ENCODE measurements at regions not wholly inside any gene's neighbourhood (a gene's known extent, or its start where the extent isn't known, plus 50 kb on each side); places are given as distances from the start of the nearest gene placed in this dataset.
"Not testable (repeated sequence)": the region's sequence is repeated elsewhere in the genome, so short reads cannot be mapped to it uniquely, and the experiment has no call there.

GRCh38 chr13:18286848-18287247 is 894.8 kb downstream of the TUBA3C start:
- H3K9me3 Mint-ChIP-seq, result peaks cover 0 to 13% (median 1%) of the 10 kb centered on the region in 11 donors
- H3K4me1 Mint-ChIP-seq; H3K4me3 Mint-ChIP-seq; H3K27me3 Mint-ChIP-seq; intact Hi-C loops (cut with micrococcal nuclease); H3K27ac Mint-ChIP-seq; H3K27ac ChIP-seq (ENCODE audit: low read depth, low read length); H3K9me3 ChIP-seq (ENCODE audit: control insufficient read depth in 2 of 3, low read length in 3 of 3); POLR2A ChIA-PET; H3K27me3 ChIP-seq (ENCODE audit: control insufficient read depth in 2 of 2, insufficient read depth in 2 of 2, low read length in 2 of 2); H3K4me1 ChIP-seq (ENCODE audit: control insufficient read depth in 2 of 2, insufficient read depth in 2 of 2, low read length in 2 of 2); H3K36me3 Mint-ChIP-seq; H3K36me3 ChIP-seq (ENCODE audit: control insufficient read depth in 2 of 3, insufficient read depth in 3 of 3, low read length in 3 of 3); CTCF ChIA-PET; H3K4me3 ChIP-seq (ENCODE audit: low read length); DNase-seq: not testable (repeated sequence)
- peak; percentile 45 for ATAC-seq

DNA sequence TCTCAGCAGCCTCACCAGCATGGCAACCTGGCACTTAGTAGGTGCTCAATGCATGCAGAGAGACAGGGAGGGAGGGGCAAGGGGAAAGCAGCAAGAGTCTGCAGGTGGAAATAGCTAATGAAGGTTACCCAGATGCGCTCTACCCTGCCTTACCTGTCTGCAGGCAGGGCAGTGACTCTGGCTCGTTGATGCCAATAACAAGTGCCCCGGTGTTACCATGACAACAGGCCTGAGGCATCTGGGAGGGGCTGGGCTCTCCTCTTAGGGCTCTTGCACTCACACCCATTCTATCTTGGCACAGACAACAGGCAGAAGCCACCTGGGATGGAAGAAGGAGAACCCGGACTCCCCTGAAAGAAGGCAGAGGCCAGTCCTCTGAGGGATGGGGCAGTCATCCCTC is 896.0 kb downstream of the TUBA3C start:
- CTCF ChIA-PET; H3K36me3 ChIP-seq (ENCODE audit: control insufficient read depth in 2 of 3, insufficient read depth in 3 of 3, low read length in 3 of 3); POLR2A ChIA-PET; H3K9me3 ChIP-seq (ENCODE audit: control insufficient read depth in 2 of 3, low read length in 3 of 3); H3K27ac Mint-ChIP-seq; H3K4me1 Mint-ChIP-seq; intact Hi-C loops (cut with micrococcal nuclease); H3K27me3 Mint-ChIP-seq; H3K27ac ChIP-seq (ENCODE audit: low read depth, low read length); ATAC-seq; H3K36me3 Mint-ChIP-seq; H3K4me3 Mint-ChIP-seq; H3K4me3 ChIP-seq (ENCODE audit: low read length); DNase-seq; H3K27me3 ChIP-seq (ENCODE audit: control insufficient read depth in 2 of 2, insufficient read depth in 2 of 2, low read length in 2 of 2); H3K4me1 ChIP-seq (ENCODE audit: control insufficient read depth in 2 of 2, insufficient read depth in 2 of 2, low read length in 2 of 2): not testable (repeated sequence)
- peaks cover 0 to 13% (median 1%) of the 10 kb centered on the region in 11 donors for H3K9me3 Mint-ChIP-seq

DNA sequence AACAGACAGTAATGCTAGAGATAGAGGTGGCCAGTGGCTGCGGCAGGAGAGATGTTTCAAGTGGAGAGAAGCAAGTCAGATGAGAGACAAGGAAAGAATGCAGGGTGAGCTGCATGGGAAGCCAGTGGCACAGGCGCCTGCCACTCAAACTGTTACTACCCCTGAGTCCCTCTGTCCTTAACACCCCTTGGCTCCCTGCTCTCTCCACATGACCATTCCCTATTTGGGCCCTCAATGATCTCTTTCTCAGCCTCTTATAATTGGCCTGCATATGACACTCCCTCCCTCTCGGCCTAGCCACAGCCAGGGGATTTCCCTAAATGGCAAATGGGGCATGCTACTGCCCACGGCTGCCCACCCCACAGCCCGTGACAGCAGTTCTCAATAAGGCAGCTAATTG is 897.6 kb downstream of the TUBA3C start:
- H3K27me3 ChIP-seq (ENCODE audit: control insufficient read depth in 2 of 2, insufficient read depth in 2 of 2, low read length in 2 of 2); intact Hi-C loops (cut with micrococcal nuclease); CTCF ChIA-PET; H3K9me3 ChIP-seq (ENCODE audit: control insufficient read depth in 2 of 3, low read length in 3 of 3); H3K27ac ChIP-seq (ENCODE audit: low read depth, low read length); H3K4me3 Mint-ChIP-seq; H3K27me3 Mint-ChIP-seq; ATAC-seq; POLR2A ChIA-PET; H3K4me3 ChIP-seq (ENCODE audit: low read length); H3K4me1 Mint-ChIP-seq; H3K36me3 ChIP-seq (ENCODE audit: control insufficient read depth in 2 of 3, insufficient read depth in 3 of 3, low read length in 3 of 3); H3K4me1 ChIP-seq (ENCODE audit: control insufficient read depth in 2 of 2, insufficient read depth in 2 of 2, low read length in 2 of 2); H3K36me3 Mint-ChIP-seq; DNase-seq; H3K27ac Mint-ChIP-seq: not testable (repeated sequence)
- peaks cover 0 to 13% (median 1%) of the 10 kb centered on the region in 11 donors for H3K9me3 Mint-ChIP-seq

GRCh38 chr13:18281829-18282597 is 899.6 kb downstream of the TUBA3C start:
- CTCF ChIA-PET; H3K4me1 Mint-ChIP-seq; H3K27me3 Mint-ChIP-seq; ATAC-seq; H3K27ac ChIP-seq (ENCODE audit: low read depth, low read length); H3K27me3 ChIP-seq (ENCODE audit: control insufficient read depth in 2 of 2, insufficient read depth in 2 of 2, low read length in 2 of 2); H3K4me3 Mint-ChIP-seq; DNase-seq; H3K9me3 ChIP-seq (ENCODE audit: control insufficient read depth in 2 of 3, low read length in 3 of 3); H3K27ac Mint-ChIP-seq; H3K4me3 ChIP-seq (ENCODE audit: low read length); intact Hi-C loops (cut with micrococcal nuclease); H3K4me1 ChIP-seq (ENCODE audit: control insufficient read depth in 2 of 2, insufficient read depth in 2 of 2, low read length in 2 of 2); H3K36me3 ChIP-seq (ENCODE audit: control insufficient read depth in 2 of 3, insufficient read depth in 3 of 3, low read length in 3 of 3); POLR2A ChIA-PET; H3K36me3 Mint-ChIP-seq; H3K9me3 Mint-ChIP-seq: not testable (repeated sequence)

GRCh38 chr13:18280904-18281828 is 900.5 kb downstream of the TUBA3C start:
- H3K4me3 ChIP-seq (ENCODE audit: low read length); H3K9me3 Mint-ChIP-seq; CTCF ChIA-PET; POLR2A ChIA-PET; H3K27ac ChIP-seq (ENCODE audit: low read depth, low read length); H3K27ac Mint-ChIP-seq; DNase-seq; H3K4me1 ChIP-seq (ENCODE audit: control insufficient read depth in 2 of 2, insufficient read depth in 2 of 2, low read length in 2 of 2); H3K27me3 ChIP-seq (ENCODE audit: control insufficient read depth in 2 of 2, insufficient read depth in 2 of 2, low read length in 2 of 2); H3K36me3 Mint-ChIP-seq; H3K4me3 Mint-ChIP-seq; intact Hi-C loops (cut with micrococcal nuclease); H3K4me1 Mint-ChIP-seq; H3K9me3 ChIP-seq (ENCODE audit: control insufficient read depth in 2 of 3, low read length in 3 of 3); ATAC-seq; H3K36me3 ChIP-seq (ENCODE audit: control insufficient read depth in 2 of 3, insufficient read depth in 3 of 3, low read length in 3 of 3); H3K27me3 Mint-ChIP-seq: not testable (repeated sequence)

GRCh38 chr13:18279971-18280370 is 901.7 kb downstream of the TUBA3C start:
- H3K36me3 Mint-ChIP-seq; H3K27ac ChIP-seq (ENCODE audit: low read depth, low read length); H3K27ac Mint-ChIP-seq; intact Hi-C loops (cut with micrococcal nuclease); H3K9me3 ChIP-seq (ENCODE audit: control insufficient read depth in 2 of 3, low read length in 3 of 3); DNase-seq; H3K27me3 Mint-ChIP-seq; POLR2A ChIA-PET; H3K4me3 Mint-ChIP-seq; ATAC-seq; H3K36me3 ChIP-seq (ENCODE audit: control insufficient read depth in 2 of 3, insufficient read depth in 3 of 3, low read length in 3 of 3); H3K4me3 ChIP-seq (ENCODE audit: low read length); H3K27me3 ChIP-seq (ENCODE audit: control insufficient read depth in 2 of 2, insufficient read depth in 2 of 2, low read length in 2 of 2); H3K4me1 Mint-ChIP-seq; H3K4me1 ChIP-seq (ENCODE audit: control insufficient read depth in 2 of 2, insufficient read depth in 2 of 2, low read length in 2 of 2); H3K9me3 Mint-ChIP-seq; CTCF ChIA-PET: not testable (repeated sequence)

DNA sequence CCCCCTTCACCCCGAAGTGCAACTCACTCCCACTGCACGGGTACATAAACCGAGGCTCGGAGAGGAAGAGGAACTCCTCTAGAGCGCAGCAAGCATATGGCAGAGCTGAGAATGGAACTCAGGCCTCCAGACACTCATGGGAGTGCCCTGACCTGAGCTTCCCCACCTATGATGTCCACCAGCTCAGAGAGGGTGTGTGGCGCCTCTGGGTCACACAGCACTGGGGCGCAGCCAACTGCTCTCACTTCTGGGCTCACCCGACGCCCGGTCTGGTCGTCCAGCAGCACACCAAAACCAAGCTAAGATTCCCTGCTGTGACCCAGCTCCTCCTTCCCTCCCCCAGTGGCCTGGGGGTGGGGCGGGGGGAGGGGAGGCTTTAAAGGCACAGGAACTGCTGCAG is 904.3 kb downstream of the TUBA3C start:
- intact Hi-C loops (cut with micrococcal nuclease); H3K27me3 ChIP-seq (ENCODE audit: control insufficient read depth in 2 of 2, insufficient read depth in 2 of 2, low read length in 2 of 2); H3K27ac ChIP-seq (ENCODE audit: low read depth, low read length); CTCF ChIA-PET; H3K27me3 Mint-ChIP-seq; H3K27ac Mint-ChIP-seq; H3K36me3 ChIP-seq (ENCODE audit: control insufficient read depth in 2 of 3, insufficient read depth in 3 of 3, low read length in 3 of 3); H3K4me1 Mint-ChIP-seq; H3K4me3 ChIP-seq (ENCODE audit: low read length); H3K36me3 Mint-ChIP-seq; ATAC-seq; H3K9me3 ChIP-seq (ENCODE audit: control insufficient read depth in 2 of 3, low read length in 3 of 3); POLR2A ChIA-PET; H3K4me3 Mint-ChIP-seq; H3K9me3 Mint-ChIP-seq; DNase-seq; H3K4me1 ChIP-seq (ENCODE audit: control insufficient read depth in 2 of 2, insufficient read depth in 2 of 2, low read length in 2 of 2): not testable (repeated sequence)

Data from naive thymus-derived CD4-positive, alpha-beta T cell (primary cell).